H1 (cell line): ENCODE measurements at regions not wholly inside any gene's neighbourhood (a gene's known extent, or its start where the extent isn't known, plus 50 kb on each side); places are given as distances from the start of the nearest gene placed in this dataset.

Experiments used
- CTCF ChIA-PET: fragments of 300-600 bp; sonication (Branson Sonifier 250); formaldehyde crosslinking; loops from one replicate; lab custom pipeline; 2021; ENCODE audit not compliant: partially characterized antibody; lab: Charles Lee
- POLR2A ChIA-PET: fragments of 300-600 bp; sonication (Branson Sonifier 250); formaldehyde crosslinking; loops from one replicate; lab custom pipeline; 2021; ENCODE audit warnings: inconsistent platforms; ENCODE audit not compliant: partially characterized antibody; lab: Charles Lee
- DNase-seq, 2 experiments: peaks; one replicate each; pipeline versions ENCODE4 v3.0.0 to v3.0.0-alpha.2; 2010 to 2022; ENCODE audit warnings: low spot score in 2 of 2, low read depth in 1 of 2, mixed read lengths in 1 of 2
- FAIRE-seq: peaks from 2 replicates; lab custom pipeline; 2011; peaks lifted over from hg19 to GRCh38; lab: Jason Lieb, UNC
- H2AFZ ChIP-seq: 2 replicates; pipeline ENCODE4 v1.8.1; 2012; ENCODE audit warnings: low read length, inconsistent platforms
- H2AK5ac ChIP-seq: 2 replicates; pipeline ENCODE4 v1.6.1; 2013; ENCODE audit warnings: low read depth, low read length
- H2BK120ac ChIP-seq: replicated peaks from 2 replicates; pipeline ENCODE3; 2013; ENCODE audit warnings: low read depth, low read length, inconsistent platforms
- H2BK12ac ChIP-seq: 2 replicates; pipeline ENCODE4 v1.6.1; 2013; ENCODE audit warnings: low read depth, low read length
- H2BK15ac ChIP-seq: 2 replicates; pipeline ENCODE4 v1.6.1; 2013; ENCODE audit warnings: low read length
- H2BK20ac ChIP-seq: 2 replicates; pipeline ENCODE4 v1.6.1; 2013; ENCODE audit warnings: low read length
- H2BK5ac ChIP-seq: 2 replicates; pipeline ENCODE4 v1.6.1; 2013; ENCODE audit warnings: low read depth, low read length
- H3K14ac ChIP-seq: 2 replicates; pipeline ENCODE4 v1.6.1; 2013; ENCODE audit warnings: inconsistent platforms; ENCODE audit not compliant: insufficient read length
- H3K18ac ChIP-seq: 2 replicates; pipeline ENCODE4 v1.6.1; 2013; ENCODE audit warnings: low read length; ENCODE audit errors: extremely low read depth
- H3K23ac ChIP-seq: 2 replicates; pipeline ENCODE4 v1.6.1; 2013; ENCODE audit warnings: inconsistent platforms; ENCODE audit not compliant: insufficient read length
- H3K23me2 ChIP-seq: 2 replicates; pipeline ENCODE4 v1.6.1; 2013; ENCODE audit warnings: low read depth, low read length
- H3K27ac ChIP-seq: 2 replicates; pipeline ENCODE4 v1.6.1; 2011; ENCODE audit warnings: low read depth, low read length, inconsistent platforms
- H3K27me3 ChIP-seq, 4 experiments: replicated peaks in 1 of 4; 1 replicate in 1 of 4; 2 replicates in 3 of 4; pipeline versions ENCODE4 v1.6.1 to v1.8.1; 2011 to 2013; ENCODE audit warnings: low read length in 3 of 4, mild to moderate bottlenecking in 3 of 4, inconsistent platforms in 2 of 4, mixed read lengths in 2 of 4, moderate library complexity in 1 of 4; ENCODE audit not compliant: control insufficient read depth in 3 of 4, insufficient read depth in 3 of 4; ENCODE audit errors: extremely low read depth in 1 of 4
- H3K36me3 ChIP-seq, 4 experiments: 2 replicates each; pipeline versions ENCODE4 v1.6.1 to v1.8.1; 2011 to 2013; ENCODE audit warnings: mild to moderate bottlenecking in 4 of 4, low read length in 3 of 4, moderate library complexity in 2 of 4, control low read depth in 1 of 4, inconsistent platforms in 1 of 4; ENCODE audit not compliant: insufficient read depth in 4 of 4, control insufficient read depth in 2 of 4
- H3K4ac ChIP-seq: replicated peaks from 2 replicates; pipeline ENCODE3; 2013; ENCODE audit warnings: low read length, low read depth, mixed read lengths, inconsistent platforms; ENCODE audit not compliant: insufficient read length
- H3K4me1 ChIP-seq, 4 experiments: replicated peaks in 1 of 4; 1 replicate in 1 of 4; 2 replicates in 3 of 4; pipeline versions ENCODE4 v1.6.1 to v1.8.1; 2011 to 2013; ENCODE audit warnings: low read length in 3 of 4, inconsistent platforms in 2 of 4, mixed read lengths in 1 of 4; ENCODE audit not compliant: insufficient read depth in 4 of 4, control insufficient read depth in 3 of 4
- H3K4me2 ChIP-seq, 2 experiments: 2 replicates each; pipeline versions ENCODE4 v1.6.1 to v1.8.1; 2011 to 2013; ENCODE audit warnings: low read depth in 2 of 2, low read length in 2 of 2, control low read depth in 1 of 2, inconsistent platforms in 1 of 2, mild to moderate bottlenecking in 1 of 2; ENCODE audit not compliant: insufficient read depth in 1 of 2
- H3K4me3 ChIP-seq, 4 experiments: fragments of 200-600, 300-600 bp in 1 of 4; sonication (generic), shearing (Covaris generic), sonication (Bioruptor Twin) in 1 of 4; 2 replicates each; pipeline versions ENCODE4 v1.5.1 to v1.8.1; 2011 to 2016; ENCODE audit warnings: low read length in 4 of 4, low read depth in 3 of 4, control low read depth in 2 of 4, inconsistent platforms in 2 of 4, mild to moderate bottlenecking in 2 of 4, mixed read lengths in 1 of 4, moderate library complexity in 1 of 4; ENCODE audit not compliant: insufficient read depth in 2 of 4; ENCODE audit errors: extremely low read depth in 1 of 4
- H3K56ac ChIP-seq: replicated peaks from 2 replicates; pipeline ENCODE3; 2013; ENCODE audit warnings: low read depth, mild to moderate bottlenecking, mixed read lengths, low read length, inconsistent platforms; ENCODE audit not compliant: insufficient read length
- H3K79me1 ChIP-seq: 2 replicates; pipeline ENCODE4 v1.6.1; 2013; ENCODE audit warnings: low read depth, low read length, control low read depth
- H3K79me2 ChIP-seq, 2 experiments: 2 replicates each; pipeline versions ENCODE4 v1.6.1 to v1.8.1; 2012 to 2013; ENCODE audit warnings: low read length in 2 of 2, mild to moderate bottlenecking in 2 of 2, inconsistent platforms in 1 of 2; ENCODE audit not compliant: insufficient read depth in 2 of 2, control insufficient read depth in 1 of 2
- H3K9ac ChIP-seq, 4 experiments: replicated peaks in 1 of 4; 1 replicate in 1 of 4; 2 replicates in 3 of 4; pipeline versions ENCODE4 v1.6.1 to v1.8.1; 2011 to 2013; ENCODE audit warnings: low read depth in 3 of 4, low read length in 3 of 4, control low read depth in 2 of 4, mild to moderate bottlenecking in 2 of 4, moderate library complexity in 2 of 4, inconsistent platforms in 1 of 4; ENCODE audit errors: extremely low read depth in 1 of 4
- H3K9me3 ChIP-seq, 2 experiments: 2 replicates each; pipeline versions ENCODE4 v1.6.1 to v1.8.1; 2012 to 2013; ENCODE audit warnings: mild to moderate bottlenecking in 2 of 2, moderate library complexity in 2 of 2, control low read depth in 1 of 2, inconsistent platforms in 1 of 2, low read depth in 1 of 2, low read length in 1 of 2, mixed read lengths in 1 of 2; ENCODE audit not compliant: insufficient read depth in 2 of 2
- H4K20me1 ChIP-seq, 2 experiments: replicated peaks in 1 of 2; 2 replicates each; pipeline versions ENCODE3 to v1.8.1; 2011 to 2013; ENCODE audit warnings: inconsistent platforms in 2 of 2, low read length in 2 of 2, mild to moderate bottlenecking in 1 of 2; ENCODE audit not compliant: insufficient read depth in 2 of 2, control insufficient read depth in 1 of 2
- H4K5ac ChIP-seq: 2 replicates; pipeline ENCODE4 v1.6.1; 2013; ENCODE audit warnings: low read length, low read depth, mixed read lengths, inconsistent platforms; ENCODE audit not compliant: insufficient read length
- H4K8ac ChIP-seq: 2 replicates; pipeline ENCODE4 v1.8.0; 2013; ENCODE audit warnings: mild to moderate bottlenecking, moderate library complexity, low read length, inconsistent platforms; ENCODE audit not compliant: insufficient read depth; ENCODE audit errors: extremely low read depth
- H4K91ac ChIP-seq: replicated peaks from 2 replicates; pipeline ENCODE3; 2013; ENCODE audit warnings: low read length, mixed read lengths, inconsistent platforms; ENCODE audit not compliant: insufficient read length
- BCL11A ChIP-seq, 2 experiments: IDR thresholded peaks; one replicate each; pipeline ENCODE4 v1.6.1; 2011; ENCODE audit warnings: low read depth in 2 of 2, low read length in 2 of 2, mild to moderate bottlenecking in 2 of 2
- CBX5 ChIP-seq: fragments of 300-800, 300-1000 bp; sonication (generic); IDR thresholded peaks from 2 replicates; pipeline ENCODE4 v1.7.1; 2016; ENCODE audit warnings: antibody characterized with exemption, low read length, low read depth
- CHD2 ChIP-seq: IDR thresholded peaks from 2 replicates; pipeline ENCODE4 v1.6.1; 2012; ENCODE audit warnings: low read length, improper control_type of control experiment
- EP300 ChIP-seq, 2 experiments: IDR thresholded peaks; 1 replicate in 1 of 2; 2 replicates in 1 of 2; pipeline ENCODE4 v1.6.1; 2011 to 2012; ENCODE audit warnings: low read depth in 2 of 2, low read length in 2 of 2, mild to moderate bottlenecking in 2 of 2, borderline replicate concordance in 1 of 2, inconsistent platforms in 1 of 2, moderate library complexity in 1 of 2
- KDM4A ChIP-seq: IDR thresholded peaks from one replicate; pipeline ENCODE4 v1.7.1; 2012; ENCODE audit warnings: low read depth, mild to moderate bottlenecking, moderate library complexity, low read length, inconsistent platforms; ENCODE audit not compliant: severe bottlenecking
- MAX ChIP-seq: IDR thresholded peaks from 2 replicates; pipeline ENCODE4 v1.6.1; 2012; ENCODE audit warnings: inconsistent platforms
- PHF8 ChIP-seq: fragments of 200-600 bp; sonication (generic); conservative IDR thresholded peaks from 2 replicates; pipeline ENCODE4 v1.7.1; 2012; ENCODE audit warnings: low read depth, mild to moderate bottlenecking, inconsistent platforms, low read length, moderate library complexity
- SAP30 ChIP-seq: fragments of 300-600 bp; sonication (generic); IDR thresholded peaks from 2 replicates; pipeline ENCODE4 v1.7.1; 2012; ENCODE audit warnings: low read length, moderate library complexity, mild to moderate bottlenecking, inconsistent platforms; ENCODE audit not compliant: insufficient read depth, insufficient replicate concordance
- SP1 ChIP-seq: IDR thresholded peaks from 2 replicates; pipeline ENCODE4 v1.6.1; 2011; ENCODE audit warnings: low read depth, low read length
- SP2 ChIP-seq: IDR thresholded peaks from 2 replicates; pipeline ENCODE4 v1.6.1; 2012; ENCODE audit warnings: mild to moderate bottlenecking, low read length, inconsistent platforms
- SUZ12 ChIP-seq: fragments of 200-600 bp; sonication (generic); IDR thresholded peaks from 2 replicates; pipeline ENCODE4 v1.6.1; 2012; ENCODE audit warnings: mild to moderate bottlenecking, inconsistent platforms, low read length, moderate library complexity, mixed read lengths
- TAF1 ChIP-seq: IDR thresholded peaks from 2 replicates; pipeline ENCODE4 v1.6.1; 2011; ENCODE audit warnings: mild to moderate bottlenecking, low read depth, low read length
- WGBS, 2 experiments: shearing (Covaris generic) in 1 of 2; methylation state at CpG; one replicate each; pipeline versions ENCODE4 v1.1.6 to v1.1.7; 2013 to 2015; ENCODE audit warnings: low lambda C conversion rate in 2 of 2, mixed read lengths in 2 of 2, inconsistent platforms in 1 of 2, low coverage in 1 of 2, missing lambda C conversion rate in 1 of 2; ENCODE audit not compliant: insufficient replicate concordance in 2 of 2, insufficient coverage in 1 of 2, insufficient read length in 1 of 2; ENCODE audit errors: extremely low coverage in 1 of 2, missing lambda C conversion rate in 1 of 2; 5-methylcytosine and 5-hydroxymethylcytosine counted together

DNA sequence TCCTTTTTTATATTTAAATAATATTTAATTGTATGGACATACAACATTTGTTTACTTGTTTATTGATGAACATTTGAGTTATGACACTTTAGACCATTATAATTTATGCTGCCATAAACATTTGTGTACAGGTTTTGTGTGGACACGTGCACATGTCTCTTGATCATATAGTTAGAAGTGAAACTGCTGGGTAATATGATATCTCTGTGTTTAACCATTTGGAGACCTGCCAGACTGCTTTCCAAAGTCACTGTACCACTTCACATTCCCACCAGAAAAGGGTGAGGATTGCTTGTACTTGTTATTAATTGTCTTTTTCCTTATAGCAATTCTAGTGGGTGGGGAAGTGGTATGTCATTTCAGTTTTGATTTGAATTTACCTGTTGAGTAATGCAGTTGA is 145.6 kb upstream of the KLHL1 start:
- Histone ChIP-seq H3K14ac (no peak overlapping the region), H3K23me2 (no peaks in the 10 kb centered on the region), H2AFZ (no peak overlapping the region), H2BK5ac (no peak overlapping the region), H2BK12ac (no peak overlapping the region), H3K4ac (no peak overlapping the region), H4K91ac (no peak overlapping the region), H2BK15ac (no peak overlapping the region), H2BK20ac (no peak overlapping the region), H2BK120ac (no peak overlapping the region), H4K20me1 (no peaks in the 10 kb centered on the region), H3K79me2 (no peaks in the 10 kb centered on the region), H3K9me3 (no peaks in the 10 kb centered on the region), H3K4me1 (peaks cover 0 to 6% (median 0%) of the 10 kb centered on the region in 4 experiments; a peak in 1 of 7 replicates), H3K23ac (no peak overlapping the region), H3K27me3 (no peaks in the 10 kb centered on the region), H2AK5ac (no peak overlapping the region), H3K27ac (no peak overlapping the region), H3K36me3 (no peaks in the 10 kb centered on the region), H3K4me3 (no peak overlapping the region), H3K4me2 (no peak overlapping the region), H3K79me1 (no peaks in the 10 kb centered on the region), H3K18ac (no peak overlapping the region), H3K56ac (no peak overlapping the region), H4K5ac (no peak overlapping the region), H4K8ac (no peak overlapping the region), H3K9ac (no peak overlapping the region)
- ChIA-PET POLR2A (no interaction called here), CTCF (no interaction called here)
- DNase-seq (no peak), FAIRE-seq (no peak)
- TF ChIP-seq MAX (no peak), KDM4A (no peak), BCL11A (IDR thresholded peaks at IDR 0.05; ENCODE audit: low read depth in 2 of 2, low read length in 2 of 2) (no peak), CBX5 (no peak), SP1 (no peak), CHD2 (no peak), SAP30 (no peak), TAF1 (no peak), SP2 (no peak), PHF8 (no peak), EP300 (IDR thresholded peaks at IDR 0.05; ENCODE audit: borderline replicate concordance in 1 of 2, low read depth in 2 of 2, low read length in 2 of 2) (no peak), SUZ12 (no peak)
- WGBS, 2 experiments: 75% methylated on average over 1 of the region's 1 CpG; no CpG with 5 or more reads in 1 of the 2 experiments
